GM18507 (cell line): ENCODE measurements at regions not wholly inside any gene's neighbourhood (a gene's known extent, or its start where the extent isn't known, plus 50 kb on each side); places are given as distances from the start of the nearest gene placed in this dataset.

Experiments used
- DNase-seq: peaks from one replicate; pipeline ENCODE4 v3.0.0; 2011; ENCODE audit warnings: low read depth; ENCODE audit not compliant: insufficient read length; ENCODE audit errors: extremely low spot score
- FAIRE-seq: peaks from 2 replicates; lab custom pipeline; 2011; peaks lifted over from hg19 to GRCh38; lab: Jason Lieb, UNC

- FAIRE-seq (no peak), DNase-seq (no peak)
These were observed 460.4 kb upstream of the SOX5 start for GRCh38 chr12:24409868-24410267.

GRCh38 chr12:24408305-24408704 is 458.8 kb upstream of the SOX5 start:
- FAIRE-seq (no peak), DNase-seq (no peak)

DNA sequence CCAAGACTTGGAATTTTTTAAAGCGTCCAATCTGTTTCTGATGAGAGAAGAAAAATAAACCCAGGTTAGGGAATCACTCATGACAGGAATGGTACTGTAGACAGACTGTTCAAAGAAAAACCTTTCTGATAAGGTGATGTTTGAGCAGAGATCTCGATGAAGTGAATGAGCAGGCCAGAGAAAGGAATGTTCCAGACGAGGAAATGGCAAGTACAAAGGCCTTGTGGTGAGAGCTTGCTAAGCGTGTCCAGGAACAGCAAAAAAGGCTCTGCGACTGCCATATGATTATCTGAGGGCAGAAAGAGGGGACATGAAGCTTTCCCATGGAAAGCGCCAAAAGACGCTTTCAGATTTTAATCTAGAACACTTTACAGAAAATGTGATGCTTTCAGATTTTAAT is 458.4 kb upstream of the SOX5 start:
- FAIRE-seq: no peak
- DNase-seq: no peak

DNA sequence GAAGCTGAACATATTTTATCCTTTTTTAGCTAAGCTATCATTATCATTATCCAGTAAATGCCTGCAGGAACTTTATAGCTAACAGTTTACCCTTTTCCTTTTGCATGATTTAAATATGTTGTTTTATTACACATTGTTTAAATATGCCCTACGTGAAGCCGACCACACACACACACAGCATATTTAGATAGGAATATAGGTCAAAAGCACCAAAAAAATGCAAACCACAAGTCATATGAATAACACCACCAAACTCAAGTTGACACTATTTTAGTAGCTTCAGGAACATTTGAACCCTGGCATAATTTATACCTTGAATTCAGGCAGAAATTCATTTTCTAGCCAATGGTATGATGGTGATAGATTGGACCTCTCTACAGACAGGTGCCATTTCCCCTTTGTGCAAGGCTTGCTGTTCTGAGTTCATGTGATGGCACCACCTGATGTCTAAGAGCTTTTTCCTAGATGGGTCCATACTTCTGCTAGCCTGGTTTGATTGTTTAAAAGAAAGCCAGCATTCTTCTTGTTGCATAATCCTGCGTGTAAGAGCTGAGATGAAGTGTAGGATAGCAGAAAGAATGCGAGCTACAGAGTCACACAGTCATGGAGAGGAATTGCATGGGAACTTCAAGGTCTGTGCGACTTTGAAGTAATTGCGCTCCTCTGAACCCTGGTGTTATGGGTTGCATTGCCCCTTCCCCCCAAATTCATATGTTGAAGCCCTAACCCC is 454.8 kb upstream of the SOX5 start:
- FAIRE-seq: no peak
- no peak for DNase-seq

DNA sequence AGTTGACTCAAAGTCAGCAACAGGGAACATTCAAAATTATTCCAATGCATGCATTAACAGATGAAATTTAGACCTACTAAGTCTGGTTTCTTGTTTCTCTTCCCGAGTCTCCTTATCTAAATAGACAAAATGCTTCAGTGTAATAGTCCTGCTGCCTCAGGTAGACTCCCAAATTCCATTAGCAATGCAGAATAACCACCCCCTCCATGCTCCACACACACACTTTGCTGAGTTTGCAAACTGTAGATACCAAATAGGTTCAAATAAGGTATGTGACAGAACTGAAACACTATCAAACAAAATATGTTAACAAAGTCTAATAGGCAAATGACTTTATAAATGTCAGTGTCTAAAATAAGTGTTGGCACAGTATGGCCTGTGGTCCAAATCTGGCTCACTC is 451.1 kb upstream of the SOX5 start:
- DNase-seq (no peak), FAIRE-seq (no peak)

DNA sequence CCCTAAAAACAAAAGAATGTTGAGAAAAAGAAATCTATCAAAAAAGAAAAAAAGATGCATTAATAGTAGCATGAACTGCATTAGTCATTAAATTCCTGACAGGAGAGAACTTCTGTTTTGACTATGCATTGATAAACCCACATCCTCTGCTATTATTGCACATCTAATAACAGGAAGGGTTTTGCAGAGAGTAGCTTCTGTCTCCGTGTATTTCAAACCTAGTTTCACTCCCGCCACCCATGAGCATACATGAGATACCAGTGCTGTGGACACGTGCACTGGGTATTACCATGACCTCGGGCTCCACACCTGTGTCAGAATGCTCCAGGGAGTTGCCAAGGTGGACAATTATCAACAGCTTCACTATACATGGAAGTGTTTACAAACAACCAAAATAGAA is 449.1 kb upstream of the SOX5 start:
- FAIRE-seq (no peak), DNase-seq (no peak)

- FAIRE-seq (no peak), DNase-seq (no peak)
These were observed 446.8 kb upstream of the SOX5 start for GRCh38 chr12:24396224-24396623.

GRCh38 chr12:24394246-24394645 is 444.8 kb upstream of the SOX5 start:
- DNase-seq (no peak), FAIRE-seq (no peak)

- FAIRE-seq: no peak
- DNase-seq: no peak
These were observed 443.6 kb upstream of the SOX5 start for GRCh38 chr12:24393071-24393470.

DNA sequence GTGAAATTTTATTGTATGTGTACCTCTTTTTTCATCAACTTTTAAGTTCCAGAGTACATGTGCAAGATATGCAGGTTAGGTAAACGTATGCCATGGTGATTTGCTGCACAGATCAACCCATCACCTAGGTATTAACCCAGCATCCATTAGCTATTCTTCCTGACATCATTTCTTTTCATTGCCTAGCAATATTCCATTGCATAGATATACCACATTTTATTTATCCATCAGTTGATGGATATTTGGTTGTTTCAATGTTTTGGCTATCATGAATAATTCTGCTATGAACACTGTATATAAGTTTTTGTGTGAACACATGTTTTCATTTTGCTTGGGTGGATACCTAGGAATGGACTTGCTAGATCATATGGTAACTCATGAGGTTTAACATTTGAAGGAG is 439.9 kb upstream of the SOX5 start:
- DNase-seq (no peak), FAIRE-seq (no peak)

- FAIRE-seq (no peak), DNase-seq (no peak)
These were observed 437.9 kb upstream of the SOX5 start for GRCh38 chr12:24387381-24387780.

- no peak for DNase-seq
- no peak for FAIRE-seq
These were observed 437.4 kb upstream of the SOX5 start for GRCh38 chr12:24386836-24387235.

DNA sequence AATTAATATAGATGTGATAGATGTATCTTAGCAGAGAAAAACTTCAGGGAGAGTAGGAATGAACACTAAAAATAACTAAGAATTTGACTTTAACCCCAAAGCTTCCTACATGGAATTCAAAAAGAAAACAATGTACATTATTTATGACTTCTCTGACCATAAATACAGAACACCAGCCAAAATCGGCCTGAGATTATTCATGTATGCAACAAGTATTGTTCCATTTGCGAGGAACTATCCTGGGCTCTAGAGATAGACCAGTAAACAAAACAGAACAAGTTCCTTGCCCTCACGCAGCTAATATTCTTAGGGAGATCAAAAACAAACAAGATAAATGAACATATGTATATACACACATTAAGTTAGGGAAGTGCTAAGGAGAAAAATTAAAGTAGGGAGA is 432.3 kb upstream of the SOX5 start:
- DNase-seq: no peak
- FAIRE-seq: no peak

DNA sequence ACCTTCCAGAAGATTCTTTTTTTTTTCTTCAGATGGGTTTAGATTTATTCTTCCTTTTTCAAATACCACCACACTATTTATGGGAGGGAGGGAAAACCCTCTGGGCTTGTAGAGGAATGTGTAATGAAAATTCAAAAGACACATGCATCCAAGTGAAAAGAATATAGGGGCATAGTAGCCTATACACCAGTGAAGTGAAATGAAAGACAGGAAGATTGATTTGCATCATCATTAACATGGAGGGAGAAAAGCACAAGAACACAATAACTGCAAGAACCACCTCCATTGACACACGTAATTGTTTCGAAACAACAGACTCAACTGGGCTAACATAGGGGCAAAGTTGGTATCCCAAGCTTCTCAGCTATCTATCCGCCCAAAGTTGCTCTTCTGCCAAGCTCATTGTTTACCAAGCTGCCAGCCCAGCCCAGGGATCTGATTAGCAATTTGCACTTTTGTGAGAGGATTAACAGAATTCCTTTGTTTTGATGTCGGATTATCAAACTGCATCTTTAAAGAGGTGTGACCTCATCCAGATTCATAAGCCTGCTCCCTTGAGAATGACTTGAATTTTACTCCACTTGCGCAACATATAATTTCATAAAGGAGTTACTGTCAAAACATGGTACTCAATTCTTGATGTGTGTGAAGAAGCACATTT is 430.5 kb upstream of the SOX5 start:
- no peak for DNase-seq
- FAIRE-seq: no peak

GRCh38 chr12:24379433-24379832 is 430.0 kb upstream of the SOX5 start:
- FAIRE-seq (no peak), DNase-seq (no peak)

DNA sequence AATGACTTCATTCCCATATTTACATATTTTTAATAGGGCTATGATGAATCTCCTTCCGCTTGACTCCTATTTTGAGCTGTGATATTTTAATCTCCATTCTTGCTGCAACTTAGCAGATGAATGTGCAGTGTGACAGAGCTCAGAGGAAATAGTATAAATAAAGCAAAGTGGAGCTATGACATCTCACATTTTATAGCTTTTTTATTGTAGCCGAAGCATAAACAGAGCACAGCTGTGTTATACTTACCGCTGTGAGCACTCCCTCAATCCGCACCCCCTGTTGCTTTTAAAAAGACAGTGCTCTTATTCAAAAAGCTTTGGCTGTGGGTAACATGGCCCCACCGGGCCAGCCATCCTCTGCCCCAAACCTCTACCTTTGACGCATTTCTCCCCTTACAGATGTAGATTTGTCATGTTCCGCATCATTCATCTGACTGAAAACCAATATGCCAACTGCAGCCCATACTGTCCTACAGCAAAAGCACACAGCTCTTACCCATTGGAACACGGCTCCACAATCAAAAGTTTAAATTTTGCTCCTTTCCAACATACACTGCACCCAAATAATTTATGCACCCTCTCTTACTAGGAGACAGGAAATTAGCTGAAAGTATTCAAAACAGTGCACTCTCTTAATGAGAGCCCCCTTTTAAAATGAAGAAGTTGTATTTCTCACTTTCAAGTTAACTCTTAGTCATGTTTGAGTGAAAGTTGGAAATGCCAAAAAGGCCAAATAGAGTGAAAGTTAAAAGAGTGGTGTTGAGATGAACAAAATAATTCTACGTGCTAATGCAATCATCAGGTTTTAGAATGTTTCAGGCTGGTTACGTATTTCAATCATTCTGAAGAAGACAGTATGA is 429.3 kb upstream of the SOX5 start:
- no peak for DNase-seq

GRCh38 chr12:24374452-24374851 is 425.0 kb upstream of the SOX5 start:
- DNase-seq: no peak
- FAIRE-seq: no peak

More for the DNA sequence above, 429.3 kb upstream of the SOX5 start:
- FAIRE-seq: no peak

DNA sequence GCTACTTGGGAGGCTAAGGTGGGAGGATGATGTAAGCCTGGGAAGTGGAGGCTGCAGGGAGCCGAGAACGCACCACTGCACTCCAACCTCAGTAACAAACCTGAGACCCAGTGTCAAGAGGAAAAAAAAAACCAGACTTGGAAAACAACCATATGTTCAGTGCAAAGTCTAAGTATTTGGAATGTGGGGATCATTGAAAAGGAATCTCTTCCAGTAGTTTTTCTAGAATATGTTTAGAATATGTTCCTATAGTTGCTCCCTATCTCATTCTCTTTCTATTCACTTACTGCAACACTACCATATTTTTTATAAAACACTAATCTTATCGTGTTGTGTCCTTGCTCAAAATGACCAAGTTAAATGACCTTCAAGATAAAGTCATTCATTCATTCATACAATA is 423.5 kb upstream of the SOX5 start:
- no peak for DNase-seq
- no peak for FAIRE-seq

DNA sequence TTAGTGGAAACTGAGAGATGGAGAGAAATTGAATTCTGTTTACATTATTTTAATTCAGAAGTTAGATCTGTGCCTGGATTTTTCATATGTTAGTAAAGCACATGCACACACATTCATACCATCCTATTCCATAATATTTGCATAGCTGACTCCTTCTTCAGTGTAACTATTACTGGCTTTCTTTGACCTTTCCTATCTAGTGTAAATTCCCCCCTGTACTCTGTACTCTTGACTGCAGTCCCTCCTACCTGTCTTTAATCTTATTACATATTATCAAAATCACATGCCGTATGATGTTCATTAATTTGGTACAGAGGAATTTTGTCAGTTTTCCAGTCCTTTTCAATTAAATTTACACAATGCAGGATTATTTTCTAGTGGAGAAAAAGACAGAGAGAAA is 417.0 kb upstream of the SOX5 start:
- FAIRE-seq (no peak), DNase-seq (no peak)

- no peak for DNase-seq
- no peak for FAIRE-seq
These were observed 415.5 kb upstream of the SOX5 start for GRCh38 chr12:24364921-24365320.
